22Rv1 (cell line): ENCODE measurements at regions not wholly inside any gene's neighbourhood (a gene's known extent, or its start where the extent isn't known, plus 50 kb on each side); places are given as distances from the start of the nearest gene placed in this dataset.

Experiments used
- CTCF ChIP-seq: fragments of 450-650 bp; IDR thresholded peaks from 2 replicates; pipeline ENCODE4 v1.5.1; 2017; ENCODE audit warnings: mild to moderate bottlenecking
- ZFX ChIP-seq: fragments of 450-650 bp; IDR thresholded peaks from 2 replicates; pipeline ENCODE4 v1.6.1; 2017; ENCODE audit warnings: antibody characterized with exemption, borderline replicate concordance

DNA sequence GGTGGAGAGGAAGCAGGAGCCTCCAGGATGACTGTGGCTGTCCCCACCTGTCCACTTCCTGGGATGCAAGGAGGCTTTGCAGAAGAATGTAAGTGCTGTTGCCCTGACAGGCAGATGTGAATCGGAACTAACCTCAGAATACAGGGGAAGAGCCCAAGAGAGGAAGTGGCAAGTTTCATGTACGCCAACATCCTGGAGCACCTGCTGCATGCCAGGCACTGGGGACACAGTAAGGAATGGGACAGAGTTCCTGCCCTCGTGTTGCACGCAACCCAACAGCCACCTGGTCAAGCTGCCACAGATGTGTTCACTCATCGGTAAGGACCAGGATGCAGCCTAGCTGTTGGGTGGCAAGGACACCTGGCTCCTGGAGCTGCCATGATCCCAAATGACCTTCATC, 98.6 kb upstream of the RPL38 start:
- no peak for TF ChIP-seq CTCF
- TF ChIP-seq ZFX: no peak
